Adrenal gland (tissue), 9 donors: ENCODE measurements at regions not wholly inside any gene's neighbourhood (a gene's known extent, or its start where the extent isn't known, plus 50 kb on each side); places are given as distances from the start of the nearest gene placed in this dataset.
"Not testable (repeated sequence)": the region's sequence is repeated elsewhere in the genome, so short reads cannot be mapped to it uniquely, and the experiment has no call there.

Source experiments
- DNase-seq, 7 donors: peaks; one replicate each; pipeline ENCODE4 v3.0.0-alpha.2; 2019 to 2020
- H3K27ac ChIP-seq, 5 donors: fragments of 200-600 bp; sonication (generic) in 4 of 5; 1 replicate in 3 of 5; 2 replicates in 2 of 5; pipeline versions ENCODE4 v1.5.1 to v1.8.0; 2016 to 2020; ENCODE audit warnings: mild to moderate bottlenecking in 1 of 5
- H3K27me3 ChIP-seq: fragments of 200-600 bp; 2 replicates; pipeline ENCODE4 v1.8.0; 2021
- H3K36me3 ChIP-seq, 2 donors: fragments of 200-600 bp; replicated peaks in 1 of 2; 1 replicate in 1 of 2; 2 replicates in 1 of 2; pipeline versions ENCODE4 v1.5.1 to v1.8.0; 2018 to 2022
- H3K4me1 ChIP-seq, 2 donors: fragments of 200-600 bp; replicated peaks in 1 of 2; 1 replicate in 1 of 2; 2 replicates in 1 of 2; pipeline versions ENCODE4 v1.5.1 to v1.8.0; 2018 to 2021
- H3K4me3 ChIP-seq, 4 donors: fragments of 200-600 bp; sonication (generic) in 3 of 4; one replicate each; pipeline ENCODE4 v1.5.1; 2016 to 2018
- H3K9me3 ChIP-seq, 3 donors: fragments of 200-600 bp; sonication (generic) in 1 of 3; replicated peaks in 1 of 3; 1 replicate in 2 of 3; 2 replicates in 1 of 3; pipeline versions ENCODE4 v1.5.1 to v1.8.0; 2016 to 2021
- POLR2A ChIP-seq, 2 donors: fragments of 450-650 bp; IDR thresholded peaks; one replicate each; pipeline ENCODE4 v1.6.1; 2017; ENCODE audit warnings: antibody characterized with exemption in 2 of 2, mild to moderate bottlenecking in 2 of 2, moderate library complexity in 1 of 2
- WGBS, 4 donors: extraction: QIAGEN DNeasy Blood & Tissue Kit in 2 of 4; methylation state at CpG; one replicate each; pipeline versions ENCODE4 v1.1.5 to v1.1.7; 2013 to 2017; 5-methylcytosine and 5-hydroxymethylcytosine counted together
- intact Hi-C, 2 donors: fragments of 100-400 bp; cut with DNase I; formaldehyde crosslinking; loops; one replicate each; pipeline versions ENCODE4 v1.14.1 to v1.15.0; 2022 to 2023
- TF ChIP-seq, protein P1 (sequence below), 6 experiments: fragments of 450-650 bp in 4 of 6; fragments of 200-600 bp in 2 of 6; sonication (generic) in 1 of 6; IDR thresholded peaks; 1 replicate in 5 of 6; 2 replicates in 1 of 6; pipeline versions ENCODE4 v1.5.1 to v1.8.0; 2016 to 2021; ENCODE audit warnings: antibody characterized with exemption in 6 of 6, mild to moderate bottlenecking in 2 of 6, moderate library complexity in 1 of 6
- donor health status: healthy with polysubstance abuse.
- donor health status: Bipolar disorder and iron deficiency.
- donor health status: DM: yes; HTN: yes; CAD: no.
- donor health status: DM: no; HTN: no; CAD: no.
- donor health status: DM: no; HTN: no; CAD: no.

DNA sequence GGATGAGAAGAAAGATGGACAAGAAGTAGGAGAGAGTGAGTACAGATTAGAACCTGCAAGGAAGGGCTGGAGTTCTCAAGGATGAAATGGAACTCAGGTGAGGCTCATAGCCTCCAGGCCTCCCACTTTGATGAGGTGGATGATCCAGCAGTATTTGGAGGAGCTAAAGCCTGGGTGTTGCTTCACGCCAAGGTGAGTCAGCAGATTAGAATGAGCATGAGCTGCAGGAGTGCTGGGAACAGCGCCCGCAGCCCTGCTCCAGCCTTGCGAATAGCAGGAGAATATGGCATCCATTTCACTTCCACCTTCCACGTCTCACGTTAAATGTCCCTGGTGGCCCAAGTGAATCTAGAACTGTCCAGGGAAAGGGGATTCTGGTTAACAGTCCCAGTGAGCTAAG is 94.4 kb upstream of the CPHXL start:
- no peaks in the 10 kb centered on the region for H3K9me3 ChIP-seq
- H3K36me3 ChIP-seq, result no peaks in the 10 kb centered on the region
- DNase-seq, result no peak
- H3K27ac ChIP-seq, result no peak overlapping the region
- WGBS, 4 donors, result 79 to 96% (median 88%) methylated on average over 5 to 6 of the region's 6 CpGs
- H3K4me1 ChIP-seq, result no peaks in the 10 kb centered on the region
- H3K27me3 ChIP-seq, result no peaks in the 10 kb centered on the region
- TF ChIP-seq, protein P1, sequence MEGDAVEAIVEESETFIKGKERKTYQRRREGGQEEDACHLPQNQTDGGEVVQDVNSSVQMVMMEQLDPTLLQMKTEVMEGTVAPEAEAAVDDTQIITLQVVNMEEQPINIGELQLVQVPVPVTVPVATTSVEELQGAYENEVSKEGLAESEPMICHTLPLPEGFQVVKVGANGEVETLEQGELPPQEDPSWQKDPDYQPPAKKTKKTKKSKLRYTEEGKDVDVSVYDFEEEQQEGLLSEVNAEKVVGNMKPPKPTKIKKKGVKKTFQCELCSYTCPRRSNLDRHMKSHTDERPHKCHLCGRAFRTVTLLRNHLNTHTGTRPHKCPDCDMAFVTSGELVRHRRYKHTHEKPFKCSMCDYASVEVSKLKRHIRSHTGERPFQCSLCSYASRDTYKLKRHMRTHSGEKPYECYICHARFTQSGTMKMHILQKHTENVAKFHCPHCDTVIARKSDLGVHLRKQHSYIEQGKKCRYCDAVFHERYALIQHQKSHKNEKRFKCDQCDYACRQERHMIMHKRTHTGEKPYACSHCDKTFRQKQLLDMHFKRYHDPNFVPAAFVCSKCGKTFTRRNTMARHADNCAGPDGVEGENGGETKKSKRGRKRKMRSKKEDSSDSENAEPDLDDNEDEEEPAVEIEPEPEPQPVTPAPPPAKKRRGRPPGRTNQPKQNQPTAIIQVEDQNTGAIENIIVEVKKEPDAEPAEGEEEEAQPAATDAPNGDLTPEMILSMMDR (IDR thresholded peaks at IDR 0.05), result no peak
- no peak for TF ChIP-seq POLR2A (IDR thresholded peaks at IDR 0.05)
- no peak overlapping the region for H3K4me3 ChIP-seq
- intact Hi-C loops, result no loop called here

DNA sequence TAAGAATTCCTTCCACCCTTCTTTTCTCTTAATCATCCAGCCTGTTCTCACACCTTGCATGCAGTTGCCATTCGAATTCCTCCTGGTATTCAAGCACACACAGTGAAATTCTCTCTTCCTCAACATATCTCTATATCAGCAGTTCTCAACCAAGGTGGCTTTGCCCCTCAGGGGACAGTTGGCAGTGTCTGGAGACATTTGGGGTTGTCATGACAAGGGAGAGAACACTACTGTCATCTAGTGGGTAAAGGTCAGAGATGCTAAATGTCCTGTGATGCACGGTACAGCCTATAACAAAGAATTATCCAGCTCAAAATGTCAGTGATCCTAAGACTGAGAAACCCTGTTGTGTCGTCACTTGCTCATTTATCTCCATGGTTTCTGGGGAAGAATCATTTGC is 94.8 kb upstream of the CPHXL start:
- H3K4me1 ChIP-seq, result no peaks in the 10 kb centered on the region
- 55 to 71% (median 66%) methylated on average over 3 of the region's 3 CpGs for WGBS, 4 donors
- H3K27me3 ChIP-seq, result no peaks in the 10 kb centered on the region
- no peaks in the 10 kb centered on the region for H3K36me3 ChIP-seq
- intact Hi-C loops, result no loop called here
- no peaks in the 10 kb centered on the region for H3K9me3 ChIP-seq
- no peak for DNase-seq
- no peak overlapping the region for H3K27ac ChIP-seq
- TF ChIP-seq, protein P1 (IDR thresholded peaks at IDR 0.05), result no peak
- TF ChIP-seq POLR2A (IDR thresholded peaks at IDR 0.05), result no peak
- H3K4me3 ChIP-seq, result no peak overlapping the region

DNA sequence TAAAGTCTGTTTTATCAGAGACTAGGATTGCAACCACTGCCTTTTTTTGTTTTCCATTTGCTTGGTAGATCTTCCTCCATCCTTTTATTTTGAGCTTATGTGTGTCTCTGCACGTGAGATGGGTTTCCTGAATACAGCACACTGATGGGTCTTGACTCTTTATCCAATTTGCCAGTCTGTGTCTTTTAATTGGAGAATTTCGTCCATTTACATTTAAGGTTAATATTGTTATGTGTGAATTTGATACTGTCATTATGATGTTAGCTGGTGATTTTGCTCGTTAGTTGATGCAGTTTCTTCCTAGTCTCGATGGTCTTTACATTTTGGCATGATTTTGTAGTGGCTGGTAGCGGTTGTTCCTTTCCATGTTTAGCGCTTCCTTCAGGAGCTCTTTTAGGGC is 99.5 kb upstream of the CPHXL start:
- H3K4me3 ChIP-seq, H3K27me3 ChIP-seq, H3K9me3 ChIP-seq, H3K36me3 ChIP-seq, DNase-seq, intact Hi-C loops, H3K27ac ChIP-seq, H3K4me1 ChIP-seq: not testable (repeated sequence)
- 72 to 77% (median 75%) methylated on average over 6 of the region's 6 CpGs for WGBS, 4 donors

DNA sequence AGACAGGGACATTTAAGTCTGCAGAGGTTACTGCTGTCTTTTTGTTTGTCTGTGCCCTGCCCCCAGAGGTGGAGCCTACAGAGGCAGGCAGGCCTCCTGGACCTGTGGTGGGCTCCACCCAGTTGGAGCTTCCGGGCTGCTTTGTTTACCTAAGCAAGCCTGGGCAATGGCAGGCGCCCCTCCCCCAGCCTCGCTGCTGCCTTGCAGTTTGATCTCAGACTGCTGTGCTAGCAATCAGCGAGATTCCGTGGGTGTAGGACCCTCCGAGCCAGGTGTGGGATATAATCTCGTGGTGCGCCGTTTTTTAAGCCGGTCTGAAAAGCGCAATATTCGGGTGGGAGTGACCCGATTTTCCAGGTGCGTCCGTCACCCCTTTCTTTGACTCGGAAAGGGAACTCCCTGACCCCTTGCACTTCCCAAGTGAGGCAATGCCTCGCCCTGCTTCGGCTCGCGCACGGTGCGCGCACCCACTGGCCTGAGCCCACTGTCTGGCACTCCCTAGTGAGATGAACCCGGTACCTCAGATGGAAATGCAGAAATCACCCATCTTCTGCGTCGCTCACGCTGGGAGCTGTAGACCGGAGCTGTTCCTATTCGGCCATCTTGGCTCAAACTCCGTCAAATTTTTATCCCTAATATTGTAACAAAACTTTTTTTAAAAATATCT is 101.2 kb upstream of the CPHXL start:
- H3K36me3 ChIP-seq, H3K27me3 ChIP-seq, DNase-seq, H3K9me3 ChIP-seq, intact Hi-C loops, H3K4me1 ChIP-seq, H3K27ac ChIP-seq, H3K4me3 ChIP-seq: not testable (repeated sequence)
- WGBS, 4 donors, result 88 to 94% (median 89%) methylated on average over 7 to 19 of the region's 30 CpGs

DNA sequence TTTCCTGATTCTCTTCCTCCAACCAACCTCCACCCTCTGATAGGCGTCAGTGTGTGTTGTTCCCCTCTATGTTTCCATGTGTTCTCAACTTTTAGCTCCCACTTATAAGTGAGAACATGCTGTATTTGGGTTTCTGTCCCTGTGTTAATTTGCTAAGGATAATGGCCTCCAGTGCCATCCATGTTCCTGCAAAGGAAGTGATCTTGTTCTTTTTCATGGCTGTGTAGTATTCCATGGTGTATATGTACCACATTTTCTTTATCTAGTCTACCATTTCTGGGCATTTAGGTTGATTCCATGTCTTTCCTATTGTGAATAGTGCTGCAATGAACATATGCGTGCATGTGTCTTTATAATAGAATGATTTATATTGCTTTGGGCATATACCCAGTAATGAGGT is 107.1 kb upstream of the CPHXL start:
- H3K27me3 ChIP-seq, H3K9me3 ChIP-seq, DNase-seq, H3K36me3 ChIP-seq, intact Hi-C loops, H3K4me3 ChIP-seq, H3K4me1 ChIP-seq, H3K27ac ChIP-seq: not testable (repeated sequence)
- 73 to 90% (median 81%) methylated on average over 2 of the region's 2 CpGs for WGBS, 4 donors

DNA sequence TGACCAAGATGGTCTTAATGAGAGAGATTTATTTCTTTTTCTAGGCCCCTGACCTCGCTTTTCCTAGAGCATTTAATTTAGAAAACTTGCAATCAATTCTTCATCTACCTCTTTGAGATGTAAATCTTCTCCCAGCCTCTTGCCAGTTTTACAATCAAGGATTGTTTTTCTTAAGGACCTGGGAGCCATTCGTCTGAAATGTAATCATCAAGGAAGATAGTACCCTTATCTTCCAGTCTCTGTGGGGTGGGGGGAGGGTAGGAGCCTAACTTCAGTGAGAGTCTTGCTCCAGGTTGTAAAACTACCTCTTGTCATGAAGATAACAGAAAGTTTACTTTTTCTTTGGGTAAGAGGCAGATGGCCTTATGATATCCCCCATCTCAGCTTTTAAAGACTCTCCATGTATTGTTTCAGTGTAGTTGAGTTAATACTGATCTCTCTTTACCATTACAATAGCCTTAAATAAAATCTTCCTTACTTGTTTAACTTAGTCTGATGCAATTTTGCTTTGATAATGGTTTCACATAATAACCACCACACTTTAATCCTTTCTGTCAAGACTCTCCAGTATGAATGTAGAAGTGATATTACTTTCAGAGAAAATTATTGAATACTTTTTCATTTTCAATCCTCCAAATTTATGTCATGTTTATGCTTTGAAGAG is 110.2 kb upstream of the CPHXL start:
- WGBS, 4 donors, result 28 to 46% (median 38%) methylated on average over 2 of the region's 2 CpGs
- intact Hi-C loops, result no loop called here
- Histone ChIP-seq H3K27ac (no peak overlapping the region), H3K4me1 (no peaks in the 10 kb centered on the region), H3K36me3 (no peaks in the 10 kb centered on the region), H3K9me3 (no peaks in the 10 kb centered on the region), H3K4me3 (no peak overlapping the region), H3K27me3 (no peaks in the 10 kb centered on the region)
- DNase-seq, result no peak
- TF ChIP-seq, protein P1 (IDR thresholded peaks at IDR 0.05), result no peak
- TF ChIP-seq POLR2A (IDR thresholded peaks at IDR 0.05), result no peak
